ENCODE measurements at regions not wholly inside any gene's neighbourhood (a gene's known extent, or its start where the extent isn't known, plus 50 kb on each side); places are given as distances from the start of the nearest gene placed in this dataset.

- DNase-seq: no peak
Measured at GRCh38 chr6:80689716-80690395, 583.4 kb downstream of the BCKDHB start.

GRCh38 chr6:80679992-80680391, 573.5 kb downstream of the BCKDHB start:
- DNase-seq: no peak

- DNase-seq: no peak
Measured at GRCh38 chr6:80676386-80676785, 569.9 kb downstream of the BCKDHB start.

- no peak for DNase-seq
Measured at GRCh38 chr6:80674669-80675068, 568.2 kb downstream of the BCKDHB start.

- DNase-seq: no peak
Measured at GRCh38 chr6:80673367-80673766, 566.9 kb downstream of the BCKDHB start.

- DNase-seq: no peak
Measured at GRCh38 chr6:80667006-80667405, 560.5 kb downstream of the BCKDHB start.

- no peak for DNase-seq
Measured at GRCh38 chr6:80658926-80659325, 552.5 kb downstream of the BCKDHB start.

- no peak for DNase-seq
Measured at GRCh38 chr6:80647156-80647555, 540.7 kb downstream of the BCKDHB start.

GRCh38 chr6:80643881-80644280, 537.4 kb downstream of the BCKDHB start:
- no peak for DNase-seq

GRCh38 chr6:80642452-80642851, 536.0 kb downstream of the BCKDHB start:
- no peak for DNase-seq

- no peak for DNase-seq
Measured at GRCh38 chr6:80641591-80641990, 535.1 kb downstream of the BCKDHB start.

- DNase-seq: no peak
Measured at GRCh38 chr6:80640176-80640575, 533.7 kb downstream of the BCKDHB start.

GRCh38 chr6:80639181-80639629, 532.7 kb downstream of the BCKDHB start:
- no peak for DNase-seq

GRCh38 chr6:80638213-80639055, 532.0 kb downstream of the BCKDHB start:
- peak; percentile 1 for DNase-seq

- DNase-seq: no peak
Measured at GRCh38 chr6:80637312-80637711, 530.8 kb downstream of the BCKDHB start.

GRCh38 chr6:80636689-80637088, 530.2 kb downstream of the BCKDHB start:
- no peak for DNase-seq

GRCh38 chr6:80633412-80633811, 526.9 kb downstream of the BCKDHB start:
- no peak for DNase-seq

GRCh38 chr6:80625405-80625804, 518.9 kb downstream of the BCKDHB start:
- no peak for DNase-seq

- DNase-seq: no peak
Measured at GRCh38 chr6:80623066-80623815, 516.8 kb downstream of the BCKDHB start.

GRCh38 chr6:80622641-80623040, 516.2 kb downstream of the BCKDHB start:
- no peak for DNase-seq

GRCh38 chr6:80618953-80619352, 512.5 kb downstream of the BCKDHB start:
- DNase-seq: no peak

- DNase-seq: no peak
Measured at GRCh38 chr6:80610846-80611245, 504.4 kb downstream of the BCKDHB start.

GRCh38 chr6:80608881-80609280, 502.4 kb downstream of the BCKDHB start:
- DNase-seq: no peak
